ENCODE measurements at regions not wholly inside any gene's neighbourhood (a gene's known extent, or its start where the extent isn't known, plus 50 kb on each side); places are given as distances from the start of the nearest gene placed in this dataset.

DNA sequence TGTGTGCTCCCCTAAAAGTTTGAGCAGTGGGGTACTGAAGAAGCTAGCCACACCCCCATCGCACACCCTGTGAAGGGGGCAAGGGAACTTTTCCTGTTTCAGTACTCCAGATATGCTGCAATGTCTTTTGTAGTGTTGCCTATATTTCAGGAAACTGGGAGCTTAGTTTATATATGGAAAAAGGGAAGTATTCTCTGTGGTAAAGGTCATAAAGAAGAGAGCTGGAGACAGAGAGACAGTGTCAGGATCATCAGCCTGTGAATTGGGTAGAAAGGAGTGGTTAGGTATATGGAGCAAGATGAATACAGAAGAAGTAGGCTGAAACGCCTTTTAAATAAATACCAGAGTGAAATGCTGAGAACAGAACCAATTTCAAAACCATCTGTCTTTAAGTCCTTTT, 82.2 kb upstream of the C9orf72 start:
- CTCF ChIA-PET = no interaction called here
- no TSS peak for BruUV-seq (replicated peaks)

More for the DNA sequence above, 82.2 kb upstream of the C9orf72 start:
- ATAC-seq (no peak), DNase-seq (ENCODE audit: low read depth, low spot score) (no peak)
- RAD21 ChIA-PET (ENCODE audit: low non-redundant PET in 1 of 2, low total read pairs in 2 of 2, uncharacterized antibody in 2 of 2, unreplicated experiment in 2 of 2) = no interaction called here
- Histone ChIP-seq H2AFZ (ENCODE audit: low read depth, low read length, poor library complexity, severe bottlenecking) (no peak overlapping the region), H3K9me2 (ENCODE audit: insufficient read depth) (no peaks in the 10 kb centered on the region), H3K27me3 (ENCODE audit: insufficient read depth, low read length) (no peaks in the 10 kb centered on the region), H3K36me3 (ENCODE audit: control insufficient read depth in 1 of 2, insufficient read depth in 2 of 2, low read length in 2 of 2) (no peaks in the 10 kb centered on the region), H3K4me1 (ENCODE audit: control insufficient read depth in 1 of 2, insufficient read depth in 2 of 2, low read length in 2 of 2) (no peaks in the 10 kb centered on the region), H3K27ac (ENCODE audit: low read depth, low read length) (no peak overlapping the region), H3K9ac (ENCODE audit: low read length) (no peak overlapping the region), H3K79me2 (ENCODE audit: insufficient read depth, low read length) (no peaks in the 10 kb centered on the region), H4K20me1 (ENCODE audit: insufficient read depth) (no peaks in the 10 kb centered on the region), H3K4me3 (replicated peaks in 1 of 2; ENCODE audit: low read depth in 1 of 2, low read length in 2 of 2) (no peak overlapping the region), H3K4me2 (ENCODE audit: low read length) (no peak overlapping the region), H3K9me3 (ENCODE audit: control insufficient read depth in 1 of 2, insufficient read depth in 1 of 2, low read depth in 1 of 2, low read length in 2 of 2) (no peaks in the 10 kb centered on the region)
- TF ChIP-seq, protein P1, sequence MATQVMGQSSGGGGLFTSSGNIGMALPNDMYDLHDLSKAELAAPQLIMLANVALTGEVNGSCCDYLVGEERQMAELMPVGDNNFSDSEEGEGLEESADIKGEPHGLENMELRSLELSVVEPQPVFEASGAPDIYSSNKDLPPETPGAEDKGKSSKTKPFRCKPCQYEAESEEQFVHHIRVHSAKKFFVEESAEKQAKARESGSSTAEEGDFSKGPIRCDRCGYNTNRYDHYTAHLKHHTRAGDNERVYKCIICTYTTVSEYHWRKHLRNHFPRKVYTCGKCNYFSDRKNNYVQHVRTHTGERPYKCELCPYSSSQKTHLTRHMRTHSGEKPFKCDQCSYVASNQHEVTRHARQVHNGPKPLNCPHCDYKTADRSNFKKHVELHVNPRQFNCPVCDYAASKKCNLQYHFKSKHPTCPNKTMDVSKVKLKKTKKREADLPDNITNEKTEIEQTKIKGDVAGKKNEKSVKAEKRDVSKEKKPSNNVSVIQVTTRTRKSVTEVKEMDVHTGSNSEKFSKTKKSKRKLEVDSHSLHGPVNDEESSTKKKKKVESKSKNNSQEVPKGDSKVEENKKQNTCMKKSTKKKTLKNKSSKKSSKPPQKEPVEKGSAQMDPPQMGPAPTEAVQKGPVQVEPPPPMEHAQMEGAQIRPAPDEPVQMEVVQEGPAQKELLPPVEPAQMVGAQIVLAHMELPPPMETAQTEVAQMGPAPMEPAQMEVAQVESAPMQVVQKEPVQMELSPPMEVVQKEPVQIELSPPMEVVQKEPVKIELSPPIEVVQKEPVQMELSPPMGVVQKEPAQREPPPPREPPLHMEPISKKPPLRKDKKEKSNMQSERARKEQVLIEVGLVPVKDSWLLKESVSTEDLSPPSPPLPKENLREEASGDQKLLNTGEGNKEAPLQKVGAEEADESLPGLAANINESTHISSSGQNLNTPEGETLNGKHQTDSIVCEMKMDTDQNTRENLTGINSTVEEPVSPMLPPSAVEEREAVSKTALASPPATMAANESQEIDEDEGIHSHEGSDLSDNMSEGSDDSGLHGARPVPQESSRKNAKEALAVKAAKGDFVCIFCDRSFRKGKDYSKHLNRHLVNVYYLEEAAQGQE (IDR thresholded peaks at IDR 0.05; ENCODE audit: low read depth) = no peak
- TF ChIP-seq, protein P2, sequence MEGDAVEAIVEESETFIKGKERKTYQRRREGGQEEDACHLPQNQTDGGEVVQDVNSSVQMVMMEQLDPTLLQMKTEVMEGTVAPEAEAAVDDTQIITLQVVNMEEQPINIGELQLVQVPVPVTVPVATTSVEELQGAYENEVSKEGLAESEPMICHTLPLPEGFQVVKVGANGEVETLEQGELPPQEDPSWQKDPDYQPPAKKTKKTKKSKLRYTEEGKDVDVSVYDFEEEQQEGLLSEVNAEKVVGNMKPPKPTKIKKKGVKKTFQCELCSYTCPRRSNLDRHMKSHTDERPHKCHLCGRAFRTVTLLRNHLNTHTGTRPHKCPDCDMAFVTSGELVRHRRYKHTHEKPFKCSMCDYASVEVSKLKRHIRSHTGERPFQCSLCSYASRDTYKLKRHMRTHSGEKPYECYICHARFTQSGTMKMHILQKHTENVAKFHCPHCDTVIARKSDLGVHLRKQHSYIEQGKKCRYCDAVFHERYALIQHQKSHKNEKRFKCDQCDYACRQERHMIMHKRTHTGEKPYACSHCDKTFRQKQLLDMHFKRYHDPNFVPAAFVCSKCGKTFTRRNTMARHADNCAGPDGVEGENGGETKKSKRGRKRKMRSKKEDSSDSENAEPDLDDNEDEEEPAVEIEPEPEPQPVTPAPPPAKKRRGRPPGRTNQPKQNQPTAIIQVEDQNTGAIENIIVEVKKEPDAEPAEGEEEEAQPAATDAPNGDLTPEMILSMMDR (IDR thresholded peaks at IDR 0.05 in 2 of 3, conservative IDR thresholded peaks at IDR 0.05 in 1 of 3; ENCODE audit: borderline replicate concordance in 1 of 3, insufficient read depth in 1 of 3, low read depth in 2 of 3, low read length in 2 of 3) = no peak
- TF ChIP-seq, protein P3, sequence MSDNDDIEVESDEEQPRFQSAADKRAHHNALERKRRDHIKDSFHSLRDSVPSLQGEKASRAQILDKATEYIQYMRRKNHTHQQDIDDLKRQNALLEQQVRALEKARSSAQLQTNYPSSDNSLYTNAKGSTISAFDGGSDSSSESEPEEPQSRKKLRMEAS (IDR thresholded peaks at IDR 0.05) = no peak
- TF ChIP-seq EGR1 (IDR thresholded peaks at IDR 0.05; ENCODE audit: low read depth) = no peak
- TF ChIP-seq POLR2AphosphoS5 (IDR thresholded peaks at IDR 0.05; ENCODE audit: low read depth, low read length) = no peak
- TF ChIP-seq CEBPB (IDR thresholded peaks at IDR 0.05; ENCODE audit: low read depth) = no peak
- no peak for TF ChIP-seq CBX3 (IDR thresholded peaks at IDR 0.05; ENCODE audit: low read depth)
- POLR2A ChIA-PET = no interaction called here
- intact Hi-C loops (cut with micrococcal nuclease) = no loop called here
